ENCODE measurements at regions not wholly inside any gene's neighbourhood (a gene's known extent, or its start where the extent isn't known, plus 50 kb on each side); places are given as distances from the start of the nearest gene placed in this dataset.

GRCh38 chr7:123398921-123399320 is 135.5 kb downstream of the IQUB start:
- TF ChIP-seq CTCF (IDR thresholded peaks at IDR 0.05) (no peak), POLR2A (IDR thresholded peaks at IDR 0.05) (no peak)
